ENCODE measurements at regions not wholly inside any gene's neighbourhood (a gene's known extent, or its start where the extent isn't known, plus 50 kb on each side); places are given as distances from the start of the nearest gene placed in this dataset.
A peak's percentile ranks its signal among the peaks of the same experiment; 100 is the strongest.

GRCh38 chr13:50071379-50071778 is 56.1 kb downstream of the KCNRG start:
- DNase-seq (ENCODE audit: low read depth in 2 of 2, low spot score in 1 of 2) = no peak

DNA sequence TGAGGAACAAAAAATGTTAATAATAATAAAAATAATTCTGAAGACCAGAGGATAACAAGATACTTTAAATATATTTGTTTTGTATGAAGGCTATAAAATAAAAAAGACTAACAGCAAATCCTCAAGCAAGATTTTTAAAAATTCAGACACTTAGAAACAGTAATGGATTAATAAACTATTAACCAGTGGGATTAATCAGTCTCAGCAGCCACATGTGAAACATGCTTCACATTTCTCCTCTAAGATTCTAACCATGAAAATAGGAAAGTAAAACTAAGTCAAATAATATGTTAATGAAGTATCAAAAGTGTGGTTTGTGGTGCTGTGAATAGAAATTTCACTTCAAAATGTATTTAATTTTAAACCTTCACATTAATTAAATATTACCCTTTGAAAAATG is 57.4 kb downstream of the KCNRG start:
- no peak for DNase-seq (ENCODE audit: low read depth in 2 of 2, low spot score in 1 of 2)

DNA sequence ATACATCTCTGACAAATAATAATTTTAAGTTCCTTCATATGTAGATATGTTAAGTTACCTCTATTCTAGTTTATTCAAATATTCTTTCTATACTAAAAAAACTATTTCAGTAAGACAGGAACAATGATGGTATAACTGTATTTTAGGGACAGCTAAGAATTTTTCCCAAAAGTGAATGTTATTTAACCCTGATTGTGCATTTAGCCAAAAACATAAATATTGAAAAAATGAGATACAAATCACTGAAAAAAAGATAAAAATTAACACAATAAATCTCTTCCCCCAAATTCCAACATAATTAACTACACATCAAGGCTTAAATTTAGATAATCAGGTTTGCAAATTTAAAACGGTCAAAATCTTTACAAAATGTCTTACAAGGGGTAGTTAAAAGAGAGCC is 58.1 kb downstream of the KCNRG start:
- no peak for DNase-seq (ENCODE audit: low read depth in 2 of 2, low spot score in 1 of 2)

DNA sequence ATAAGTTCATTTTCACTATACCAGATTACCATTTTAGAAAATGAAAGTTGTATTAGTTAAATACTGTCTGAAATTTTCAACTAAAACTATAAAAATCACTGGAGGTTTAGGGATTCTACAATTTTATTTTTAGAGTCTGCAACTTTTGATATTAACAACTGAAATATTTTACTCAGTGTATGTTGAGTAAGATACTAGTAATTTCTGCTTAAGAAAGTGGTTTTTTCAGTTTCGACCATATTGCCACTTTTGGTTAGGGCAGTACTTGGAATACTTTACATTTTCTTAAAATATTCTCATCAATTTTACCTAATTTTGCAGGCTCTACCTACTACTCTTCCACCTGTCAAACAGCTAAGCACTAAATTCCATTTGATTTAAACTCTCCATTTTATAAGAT is 59.6 kb downstream of the KCNRG start:
- DNase-seq (ENCODE audit: low read depth in 2 of 2, low spot score in 1 of 2) = no peak

DNA sequence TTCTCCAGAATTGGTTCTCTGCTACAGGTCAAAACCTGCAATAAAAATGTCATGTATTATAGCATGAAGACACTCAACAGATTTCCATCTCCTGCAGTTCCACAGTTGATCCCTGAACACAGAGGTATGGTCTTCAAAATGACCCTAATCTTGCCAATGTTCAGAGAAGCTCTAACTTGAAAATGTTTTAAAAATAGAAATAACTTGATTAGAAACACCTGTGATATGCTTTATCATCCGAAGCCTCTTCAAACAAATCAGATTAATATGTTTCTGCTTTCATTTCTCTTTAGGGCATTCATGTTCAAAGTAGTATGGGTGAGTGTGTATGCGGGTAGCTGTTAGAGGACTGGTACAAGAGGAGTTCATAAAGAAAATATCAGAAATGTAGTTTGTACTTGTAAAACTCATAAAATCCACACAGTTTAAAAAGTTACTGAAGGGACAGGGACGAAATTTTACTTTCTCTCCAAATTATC is 60.4 kb downstream of the KCNRG start:
- DNase-seq (ENCODE audit: low read depth in 2 of 2, low spot score in 1 of 2) = no peak

- DNase-seq (ENCODE audit: low read depth in 2 of 2, low spot score in 1 of 2) = no peak
Observed at GRCh38 chr13:50077431-50077830, 62.2 kb downstream of the KCNRG start.

DNA sequence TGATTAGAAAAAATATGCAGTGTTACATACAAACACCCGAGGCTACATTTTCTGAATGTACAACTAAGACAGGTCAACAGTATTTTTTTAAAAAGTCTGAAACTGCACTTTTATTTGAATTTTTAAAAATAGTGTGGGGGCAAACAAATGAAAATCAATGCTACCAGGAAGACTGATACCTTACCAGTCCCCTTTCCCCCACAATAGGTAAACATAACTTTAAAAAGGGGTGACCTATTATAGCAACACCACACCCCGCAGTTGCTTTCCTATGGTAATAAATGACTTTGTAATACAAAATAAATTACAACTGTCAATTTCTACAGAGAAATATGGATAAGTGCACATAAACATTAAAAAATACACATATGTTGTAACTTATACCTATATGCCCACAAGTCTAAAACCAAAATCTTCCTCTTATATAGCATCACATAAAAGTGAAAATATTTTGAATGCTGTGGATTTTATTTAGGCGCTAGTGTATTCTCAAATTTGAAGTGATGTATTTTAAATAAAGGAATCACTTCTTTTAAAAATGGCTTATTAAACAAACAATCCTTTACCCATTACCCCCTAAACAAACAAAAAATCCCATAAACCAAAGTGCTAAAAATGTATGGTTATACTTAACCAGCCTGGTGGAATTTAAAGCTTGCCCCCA is 63.1 kb downstream of the KCNRG start:
- no peak for DNase-seq (ENCODE audit: low read depth in 2 of 2, low spot score in 1 of 2)

DNA sequence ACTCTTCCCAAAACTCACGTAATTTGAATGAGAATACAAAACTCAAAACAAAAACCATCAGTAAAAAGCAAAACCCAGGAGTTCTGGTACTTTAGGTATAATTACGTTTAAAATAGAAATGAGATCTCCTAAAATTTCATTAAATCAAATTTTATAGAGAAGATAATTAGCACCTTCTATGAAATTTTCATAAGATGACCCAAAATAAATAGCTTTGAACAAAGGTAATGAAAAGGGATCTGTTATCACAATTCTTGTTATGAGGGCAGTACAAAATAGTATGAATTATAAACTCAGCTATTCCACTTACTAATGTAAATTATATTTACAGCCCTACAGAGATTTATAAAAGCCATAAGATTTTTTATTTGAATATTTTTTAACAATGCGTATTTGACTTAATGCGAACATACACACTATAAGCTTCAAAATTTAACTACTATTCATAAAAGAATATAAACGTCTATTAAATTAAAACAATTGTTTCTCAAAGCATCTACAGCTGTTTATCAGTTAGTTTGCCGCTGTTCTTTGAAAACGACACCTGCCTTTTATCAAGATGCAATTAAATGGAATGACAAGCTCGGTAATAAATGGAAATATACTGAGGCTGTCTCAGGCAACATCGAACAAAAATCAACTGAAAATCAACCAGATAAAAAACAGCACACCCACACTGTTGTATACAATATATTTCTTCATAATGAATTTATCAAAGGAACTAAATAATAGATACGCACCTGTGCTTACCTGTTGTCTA is 63.8 kb downstream of the KCNRG start:
- no peak for DNase-seq (ENCODE audit: low read depth in 2 of 2, low spot score in 1 of 2)

DNA sequence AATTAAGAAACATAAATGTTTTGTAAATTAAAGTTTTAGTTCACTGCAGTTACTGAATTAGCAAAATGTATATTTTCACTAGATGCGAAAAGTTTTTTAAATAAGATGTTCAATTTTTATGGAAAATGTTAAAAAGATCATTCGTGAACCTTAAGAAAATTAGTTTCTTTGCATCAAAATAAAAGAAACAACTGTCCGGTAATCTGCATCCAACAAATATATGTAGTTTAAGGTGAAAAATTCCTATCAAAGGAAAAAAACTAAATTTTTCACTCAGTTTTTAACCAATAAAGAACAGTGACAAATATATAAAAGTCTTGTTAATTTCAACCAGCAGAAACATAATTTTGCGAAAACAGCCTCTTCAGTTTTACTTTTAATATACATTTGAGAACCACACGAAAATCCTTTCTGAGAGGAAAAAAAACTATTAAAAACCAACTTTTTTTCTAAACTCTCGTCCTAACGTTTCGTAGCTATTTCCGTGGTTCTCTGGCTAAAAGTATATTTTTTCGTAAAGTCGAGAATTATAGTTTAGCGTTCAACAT is 64.5 kb downstream of the KCNRG start:
- DNase-seq (ENCODE audit: low read depth in 2 of 2, low spot score in 1 of 2) = no peak

GRCh38 chr13:50080203-50080910 is 65.1 kb downstream of the KCNRG start:
- DNase-seq (ENCODE audit: low read depth in 2 of 2, low spot score in 1 of 2) = no peak

- DNase-seq (ENCODE audit: low read depth in 2 of 2, low spot score in 1 of 2) = peak in 1 of 2 donors; percentile 16
Observed at GRCh38 chr13:50080911-50081678, 65.9 kb downstream of the KCNRG start.

DNA sequence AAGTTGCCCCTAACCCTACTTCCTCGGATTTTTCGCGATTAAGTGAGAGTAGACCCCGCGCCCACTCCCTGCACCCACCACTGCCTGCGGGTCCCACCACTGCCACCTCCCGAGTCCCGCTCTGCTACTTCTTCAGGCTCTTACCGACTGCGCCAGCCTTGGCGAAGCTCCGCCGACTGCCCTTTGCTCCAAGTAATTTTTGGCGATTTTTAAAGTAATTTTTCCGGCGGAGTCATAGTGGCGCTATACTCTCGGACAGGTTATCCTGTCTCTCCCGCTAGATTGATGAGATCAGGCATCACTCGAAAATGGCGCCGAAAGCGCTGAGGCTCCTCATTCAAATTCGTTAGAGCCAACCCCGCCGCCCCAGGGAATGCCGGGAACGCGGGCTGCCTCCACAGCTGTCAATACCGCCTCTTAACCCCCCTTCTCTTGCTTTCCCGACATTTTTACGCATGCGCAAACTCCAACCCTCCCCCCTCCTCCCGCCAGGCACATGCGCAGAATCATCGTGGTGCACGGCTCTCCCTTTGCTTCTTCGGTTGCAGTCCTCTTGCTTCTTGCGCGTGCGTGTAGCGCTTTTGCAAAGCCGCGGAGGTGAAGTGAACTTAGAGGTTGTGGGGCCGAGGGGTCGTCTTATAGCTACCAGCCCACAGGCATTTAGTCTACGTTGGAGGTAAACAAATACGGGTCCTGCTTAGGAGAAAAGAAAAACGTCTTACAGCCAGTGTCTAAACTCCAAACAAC is 66.6 kb downstream of the KCNRG start:
- peak; percentile 97 to 98 for DNase-seq (ENCODE audit: low read depth in 2 of 2, low spot score in 1 of 2)

GRCh38 chr13:50082426-50083281 is 67.4 kb downstream of the KCNRG start:
- DNase-seq (ENCODE audit: low read depth in 2 of 2, low spot score in 1 of 2) = peak in 1 of 2 donors; percentile 53

DNA sequence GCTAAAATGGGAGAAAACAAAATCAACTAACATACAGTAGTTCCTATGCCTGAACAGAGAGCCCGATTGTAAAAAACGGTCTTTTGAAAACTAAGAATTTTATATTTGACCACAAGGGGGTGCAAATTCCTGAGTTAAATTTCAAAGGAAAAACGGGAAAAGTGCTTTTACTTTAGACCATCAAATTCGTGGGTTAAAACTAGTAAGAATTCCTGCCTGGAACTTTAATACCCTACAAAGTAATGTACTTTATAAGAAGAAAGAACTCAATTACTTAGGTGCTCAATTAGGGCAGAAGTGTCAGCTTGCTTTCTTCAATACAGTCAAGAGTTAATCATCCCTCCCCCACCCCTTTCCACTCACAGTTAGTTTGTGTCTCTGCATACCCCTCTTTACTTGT is 69.8 kb downstream of the KCNRG start:
- DNase-seq (ENCODE audit: low read depth in 2 of 2, low spot score in 1 of 2) = no peak

GRCh38 chr13:50089633-50090032 is 74.4 kb downstream of the KCNRG start:
- DNase-seq (ENCODE audit: low read depth in 2 of 2, low spot score in 1 of 2) = no peak

DNA sequence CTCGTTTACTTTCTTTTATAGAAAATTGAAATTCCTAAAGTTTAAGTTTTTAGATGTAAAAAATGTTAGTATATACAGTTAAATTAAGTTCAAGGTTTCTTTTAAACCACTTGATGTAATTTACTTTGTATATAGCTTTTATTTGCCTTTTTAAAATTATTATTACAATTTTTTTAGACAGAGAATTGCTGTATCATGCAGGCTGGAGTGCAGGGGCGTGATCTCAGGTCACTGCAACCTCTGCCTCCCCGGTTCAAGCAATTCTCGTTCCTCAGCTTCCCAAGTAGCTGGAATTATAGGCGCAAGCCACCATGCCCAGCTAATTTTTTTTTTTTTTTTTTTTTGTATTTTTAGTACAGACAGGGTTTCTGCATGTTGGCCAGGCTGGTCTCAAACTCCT is 75.0 kb downstream of the KCNRG start:
- DNase-seq (ENCODE audit: low read depth in 2 of 2, low spot score in 1 of 2) = no peak

- DNase-seq (ENCODE audit: low read depth in 2 of 2, low spot score in 1 of 2) = no peak
Observed at GRCh38 chr13:50094615-50095293, 79.5 kb downstream of the KCNRG start.

- DNase-seq (ENCODE audit: low read depth in 2 of 2, low spot score in 1 of 2) = no peak
Observed at GRCh38 chr13:50098693-50099092, 83.4 kb downstream of the KCNRG start.

DNA sequence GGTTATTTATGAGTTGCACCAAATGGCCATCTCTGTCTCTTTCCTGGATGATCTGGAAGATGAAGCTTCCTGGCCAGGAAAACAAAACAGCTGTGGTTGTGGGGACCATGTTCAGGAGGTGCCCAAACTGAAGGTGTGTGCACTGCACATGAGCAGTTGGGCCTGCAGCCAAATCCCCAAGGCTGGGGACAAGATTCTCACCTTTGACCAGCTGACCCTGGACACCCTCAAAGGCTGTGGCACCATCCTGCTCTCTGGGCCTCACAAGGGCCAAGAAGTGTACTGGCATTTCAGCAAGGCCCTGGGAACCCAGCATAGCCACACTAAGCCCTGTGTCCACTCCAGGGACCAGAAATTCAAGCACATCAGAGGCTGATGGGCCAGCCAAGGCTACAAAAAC is 84.2 kb downstream of the KCNRG start:
- no peak for DNase-seq (ENCODE audit: low read depth in 2 of 2, low spot score in 1 of 2)
